GM23248 (cell line): ENCODE measurements at regions not wholly inside any gene's neighbourhood (a gene's known extent, or its start where the extent isn't known, plus 50 kb on each side); places are given as distances from the start of the nearest gene placed in this dataset.

ENCODE experiments used
- DNase-seq: peaks from one replicate; pipeline ENCODE4 v3.0.0-alpha.2; 2015
- H2AFZ ChIP-seq: fragments of 200-600 bp; sonication (generic); 2 replicates; pipeline ENCODE4 v1.6.1; 2016; ENCODE audit warnings: antibody characterized with exemption
- H3F3A ChIP-seq: fragments of 200-600 bp; sonication (generic); 2 replicates; pipeline ENCODE4 v1.6.1; 2016; ENCODE audit warnings: mild to moderate bottlenecking, antibody characterized with exemption, mixed run types; ENCODE audit not compliant: insufficient read depth
- H3K27ac ChIP-seq: fragments of 200-600 bp; sonication (generic); 2 replicates; pipeline ENCODE4 v1.5.1; 2016; ENCODE audit warnings: mild to moderate bottlenecking
- H3K27me3 ChIP-seq: fragments of 200-600 bp; sonication (generic); replicated peaks from 2 replicates; pipeline ENCODE4 v1.6.1; 2016; ENCODE audit warnings: mild to moderate bottlenecking; ENCODE audit not compliant: insufficient read depth
- H3K36me3 ChIP-seq: fragments of 200-600 bp; sonication (generic); 2 replicates; pipeline ENCODE4 v1.6.1; 2016; ENCODE audit warnings: low read depth, mild to moderate bottlenecking
- H3K4me1 ChIP-seq: fragments of 200-600 bp; sonication (generic); 2 replicates; pipeline ENCODE4 v1.6.1; 2016; ENCODE audit warnings: mild to moderate bottlenecking; ENCODE audit not compliant: insufficient read depth
- H3K4me2 ChIP-seq: fragments of 200-600 bp; sonication (generic); one replicate; pipeline ENCODE4 v1.6.1; 2016; ENCODE audit warnings: mild to moderate bottlenecking; ENCODE audit not compliant: unreplicated experiment
- H3K4me3 ChIP-seq: fragments of 200-600 bp; sonication (generic); 2 replicates; pipeline ENCODE4 v1.5.1; 2016; ENCODE audit warnings: mild to moderate bottlenecking
- H3K79me2 ChIP-seq: fragments of 200-600 bp; sonication (generic); 2 replicates; pipeline ENCODE4 v1.6.1; 2016; ENCODE audit warnings: mild to moderate bottlenecking; ENCODE audit not compliant: insufficient read depth
- H3K9ac ChIP-seq: fragments of 200-600 bp; sonication (generic); 2 replicates; pipeline ENCODE4 v1.6.1; 2016; ENCODE audit warnings: mild to moderate bottlenecking
- H3K9me2 ChIP-seq: fragments of 200-600 bp; sonication (generic); 2 replicates; pipeline ENCODE4 v1.6.1; 2016; ENCODE audit warnings: mixed run types, mild to moderate bottlenecking, moderate library complexity; ENCODE audit not compliant: insufficient read depth
- H3K9me3 ChIP-seq: fragments of 200-600 bp; sonication (generic); one replicate; pipeline ENCODE4 v1.6.1; 2017; ENCODE audit warnings: low read depth
- H4K20me1 ChIP-seq: fragments of 200-600 bp; sonication (generic); 2 replicates; pipeline ENCODE4 v1.6.0; 2016; ENCODE audit not compliant: insufficient read depth
- EZH2 ChIP-seq: fragments of 200-600 bp; sonication (generic); IDR thresholded peaks from 2 replicates; pipeline ENCODE4 v1.6.1; 2018; ENCODE audit warnings: antibody characterized with exemption, mild to moderate bottlenecking; ENCODE audit not compliant: insufficient read depth, poor library complexity, severe bottlenecking
- EZH2phosphoT487 ChIP-seq: fragments of 200-600 bp; sonication (generic); IDR thresholded peaks from 2 replicates; pipeline ENCODE4 v1.6.1; 2018; ENCODE audit warnings: antibody characterized with exemption, moderate library complexity, mild to moderate bottlenecking, low read depth; ENCODE audit not compliant: insufficient read depth
- WGBS, 2 experiments: methylation state at CpG; one replicate each; pipeline ENCODE4 v1.1.6; 2015 to 2017; ENCODE audit warnings: low lambda C conversion rate in 2 of 2, low coverage in 1 of 2; ENCODE audit errors: missing lambda C conversion rate in 2 of 2; 5-methylcytosine and 5-hydroxymethylcytosine counted together
- in situ Hi-C: fragments of 300-500 bp; cut with MboI; formaldehyde crosslinking; loops from 2 replicates; pipeline ENCODE4 v1.15.0; 2020

DNA sequence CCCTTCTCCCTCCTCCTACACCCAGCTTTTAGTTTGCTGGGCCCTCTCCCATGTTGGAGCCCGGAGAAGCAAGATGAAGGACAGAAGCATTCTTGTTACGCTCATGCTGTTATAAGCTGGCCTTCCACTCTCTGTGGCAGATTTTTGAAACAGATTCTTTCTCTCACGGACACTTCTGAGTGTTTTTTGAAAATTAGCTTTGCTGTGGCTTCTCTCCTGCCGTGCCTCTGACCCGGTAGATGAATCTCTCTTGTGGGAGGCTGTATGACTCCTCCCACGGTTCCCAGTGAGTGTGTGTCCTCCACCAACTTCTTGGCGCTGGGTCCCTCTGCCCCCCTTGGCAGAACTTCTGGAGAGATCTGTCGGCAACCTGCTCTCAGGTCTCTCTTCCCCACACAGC, 269.3 kb upstream of the MYT1L start:
- TF ChIP-seq EZH2phosphoT487 (no peak), EZH2 (no peak)
- Histone ChIP-seq H3K9me3 (no peaks in the 10 kb centered on the region), H3K4me1 (no peaks in the 10 kb centered on the region), H3F3A (no peaks in the 10 kb centered on the region), H3K4me3 (no peak overlapping the region), H3K36me3 (no peaks in the 10 kb centered on the region), H3K79me2 (no peaks in the 10 kb centered on the region), H3K27me3 (no peaks in the 10 kb centered on the region), H2AFZ (no peak overlapping the region), H4K20me1 (no peaks in the 10 kb centered on the region), H3K9ac (no peak overlapping the region), H3K4me2 (no peak overlapping the region), H3K9me2 (no peaks in the 10 kb centered on the region), H3K27ac (no peak overlapping the region)
- in situ Hi-C loops, result no loop called here
- 11 to 12% methylated on average over 8 of the region's 8 CpGs for WGBS, 2 experiments
- no peak for DNase-seq

DNA sequence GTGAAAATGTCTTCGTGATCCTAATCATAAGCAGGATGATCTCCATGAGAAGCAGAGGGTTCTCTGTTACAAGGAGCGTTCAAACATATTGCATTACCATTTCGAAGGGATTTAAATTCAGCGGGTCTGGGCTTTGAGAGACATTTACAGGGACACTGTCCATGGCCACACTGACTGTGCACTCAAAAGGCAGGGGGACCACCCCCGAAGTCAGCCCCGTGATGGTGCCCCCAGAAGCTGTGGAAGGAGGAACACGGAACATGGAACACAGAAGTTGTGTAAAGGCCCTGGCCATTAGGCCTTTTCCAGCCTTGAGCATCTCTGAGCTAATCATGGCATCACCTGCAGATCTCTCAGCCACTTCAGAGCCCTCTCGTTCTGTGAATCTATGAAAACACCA, 268.4 kb upstream of the MYT1L start:
- H3K9me3 ChIP-seq, result no peaks in the 10 kb centered on the region
- TF ChIP-seq EZH2phosphoT487 (no peak), EZH2 (no peak)
- H3K4me1 ChIP-seq, result no peaks in the 10 kb centered on the region
- no peak overlapping the region for H3K4me2 ChIP-seq
- H3K9me2 ChIP-seq, result no peaks in the 10 kb centered on the region
- H3K9ac ChIP-seq, result no peak overlapping the region
- DNase-seq, result no peak
- H3K79me2 ChIP-seq, result no peaks in the 10 kb centered on the region
- in situ Hi-C loops, result no loop called here
- H3F3A ChIP-seq, result no peaks in the 10 kb centered on the region
- H2AFZ ChIP-seq, result no peak overlapping the region
- no peaks in the 10 kb centered on the region for H3K27me3 ChIP-seq
- no peaks in the 10 kb centered on the region for H4K20me1 ChIP-seq
- 40 to 42% methylated on average over 8 of the region's 8 CpGs for WGBS, 2 experiments
- H3K4me3 ChIP-seq, result no peak overlapping the region
- H3K36me3 ChIP-seq, result no peaks in the 10 kb centered on the region
- no peak overlapping the region for H3K27ac ChIP-seq

DNA sequence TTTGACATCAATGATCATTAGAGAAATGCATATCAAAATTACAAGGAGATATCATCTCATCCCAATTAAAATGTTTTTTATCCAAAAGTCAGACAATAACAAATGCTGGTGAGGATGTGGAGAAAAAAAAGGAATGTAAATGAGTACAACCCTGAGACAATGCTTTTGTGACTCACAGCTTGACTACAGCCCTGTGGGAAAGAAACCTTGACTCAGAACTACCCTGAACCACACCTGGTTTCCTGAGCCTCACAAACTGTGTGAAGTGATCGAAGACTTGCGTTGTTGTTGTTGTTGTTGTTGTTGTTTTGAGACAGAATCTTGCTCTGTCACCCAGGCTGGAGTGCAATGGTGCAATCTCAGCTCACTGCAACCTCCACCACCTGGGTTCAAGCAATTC, 266.6 kb upstream of the MYT1L start:
- Histone ChIP-seq H3K4me1 (no peaks in the 10 kb centered on the region), H3K27ac (no peak overlapping the region), H4K20me1 (no peaks in the 10 kb centered on the region), H2AFZ (no peak overlapping the region), H3K4me2 (no peak overlapping the region), H3K4me3 (no peak overlapping the region), H3K9ac (no peak overlapping the region), H3K79me2 (no peaks in the 10 kb centered on the region), H3K27me3 (no peaks in the 10 kb centered on the region), H3F3A (no peaks in the 10 kb centered on the region), H3K36me3 (no peaks in the 10 kb centered on the region), H3K9me3 (peaks cover 6% of the 10 kb centered on the region), H3K9me2 (no peaks in the 10 kb centered on the region)
- in situ Hi-C loops, result no loop called here
- no peak for TF ChIP-seq EZH2phosphoT487
- TF ChIP-seq EZH2, result no peak
- WGBS, 2 experiments, result 55 to 70% methylated on average over 2 of the region's 2 CpGs
- DNase-seq, result no peak

DNA sequence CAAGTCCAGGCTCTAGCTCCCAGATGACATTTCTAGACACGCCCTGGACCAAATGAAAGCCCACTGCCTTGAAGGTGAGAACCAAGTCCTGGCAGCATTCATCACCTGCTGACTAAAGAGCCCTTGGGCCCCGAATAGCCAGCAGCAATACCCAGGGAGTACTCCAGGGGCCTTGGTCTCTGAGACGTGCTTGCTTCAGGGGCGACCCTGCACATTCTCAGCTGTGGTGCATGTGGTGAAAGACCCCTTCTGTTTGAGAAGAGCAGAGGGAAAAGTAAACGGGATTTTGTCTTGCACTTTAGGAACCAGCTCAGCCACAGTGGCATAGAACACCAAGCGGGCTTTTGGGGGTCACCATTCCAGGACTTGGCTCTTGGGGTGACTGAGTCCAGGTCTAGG, 260.5 kb upstream of the MYT1L start:
- H3K36me3 ChIP-seq, result no peaks in the 10 kb centered on the region
- 11 to 13% methylated on average over 6 of the region's 6 CpGs for WGBS, 2 experiments
- no peak overlapping the region for H2AFZ ChIP-seq
- no peak for DNase-seq
- peaks cover 6% of the 10 kb centered on the region for H3K9me3 ChIP-seq
- no peaks in the 10 kb centered on the region for H3K4me1 ChIP-seq
- H3K4me3 ChIP-seq, result no peak overlapping the region
- H3K9me2 ChIP-seq, result no peaks in the 10 kb centered on the region
- no peak overlapping the region for H3K9ac ChIP-seq
- no peaks in the 10 kb centered on the region for H3K79me2 ChIP-seq
- H3F3A ChIP-seq, result no peaks in the 10 kb centered on the region
- H4K20me1 ChIP-seq, result no peaks in the 10 kb centered on the region
- no peaks in the 10 kb centered on the region for H3K27me3 ChIP-seq
- in situ Hi-C loops, result no loop called here
- no peak for TF ChIP-seq EZH2phosphoT487
- TF ChIP-seq EZH2, result no peak
- H3K27ac ChIP-seq, result no peak overlapping the region
- H3K4me2 ChIP-seq, result no peak overlapping the region
